BJ (cell line): ENCODE measurements at regions not wholly inside any gene's neighbourhood (a gene's known extent, or its start where the extent isn't known, plus 50 kb on each side); places are given as distances from the start of the nearest gene placed in this dataset.

Experiments
- CTCF ChIA-PET: fragments of 350-600 bp; formaldehyde crosslinking; extraction: SDS; loops from one replicate; lab custom pipeline; 2021; ENCODE audit warnings: antibody characterized with exemption, inconsistent platforms; lab: Yijun Ruan, JAX
- POLR2A ChIA-PET: fragments of 300-600 bp; sonication (Branson Sonifier 250); formaldehyde crosslinking; extraction: SDS; loops from one replicate; lab custom pipeline; 2021; ENCODE audit warnings: antibody characterized with exemption; lab: Charles Lee
- DNase-seq: peaks from one replicate; pipeline ENCODE4 v3.0.0-alpha.2; 2011; ENCODE audit warnings: low read depth
- H3K27me3 ChIP-seq: 2 replicates; pipeline ENCODE4 v1.6.0; 2011; ENCODE audit warnings: low read length; ENCODE audit not compliant: control insufficient read depth, insufficient read depth
- H3K36me3 ChIP-seq: 2 replicates; pipeline ENCODE4 v1.5.1; 2011; ENCODE audit warnings: low read length; ENCODE audit not compliant: control insufficient read depth, insufficient read depth
- H3K4me3 ChIP-seq: 2 replicates; pipeline ENCODE4 v1.5.1; 2011; ENCODE audit warnings: low read depth, mild to moderate bottlenecking, control low read depth, low read length
- TF ChIP-seq, protein P1 (sequence below): IDR thresholded peaks from 2 replicates; pipeline ENCODE4 v1.5.1; 2011; ENCODE audit warnings: low read depth, mild to moderate bottlenecking, control low read depth, inconsistent platforms, low read length, moderate library complexity; ENCODE audit not compliant: insufficient read depth

DNA sequence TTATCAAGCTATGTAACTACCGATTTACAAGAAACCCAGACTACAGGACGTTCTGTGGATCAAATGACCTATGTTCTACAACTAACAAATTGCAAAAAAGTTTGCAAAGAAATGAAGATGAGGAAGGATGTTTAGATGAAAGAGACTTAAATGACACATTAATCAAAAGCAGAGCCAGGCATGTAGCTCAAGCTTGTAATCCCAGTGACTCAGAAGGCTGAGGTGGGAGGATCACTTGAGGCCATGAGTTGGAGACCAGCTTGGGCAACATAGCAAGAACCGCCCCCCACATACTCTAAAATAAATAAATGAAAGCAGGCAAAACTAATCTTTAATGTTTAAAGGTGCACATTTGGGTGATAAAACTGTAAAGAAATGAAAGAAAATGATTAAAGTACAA is 331.9 kb downstream of the BTG1 start:
- no peaks in the 10 kb centered on the region for H3K27me3 ChIP-seq
- no peaks in the 10 kb centered on the region for H3K36me3 ChIP-seq
- DNase-seq: peak; percentile 1
- no peak overlapping the region for H3K4me3 ChIP-seq
- ChIA-PET CTCF (interaction anchor here (1.7 to 3.4 kb wide), 2 partner anchors 330 to 432 kb away, joined by 4 to 10 read pairs; no protein-coding TSS in a partner anchor), POLR2A (no interaction called here)
- TF ChIP-seq, protein P1, sequence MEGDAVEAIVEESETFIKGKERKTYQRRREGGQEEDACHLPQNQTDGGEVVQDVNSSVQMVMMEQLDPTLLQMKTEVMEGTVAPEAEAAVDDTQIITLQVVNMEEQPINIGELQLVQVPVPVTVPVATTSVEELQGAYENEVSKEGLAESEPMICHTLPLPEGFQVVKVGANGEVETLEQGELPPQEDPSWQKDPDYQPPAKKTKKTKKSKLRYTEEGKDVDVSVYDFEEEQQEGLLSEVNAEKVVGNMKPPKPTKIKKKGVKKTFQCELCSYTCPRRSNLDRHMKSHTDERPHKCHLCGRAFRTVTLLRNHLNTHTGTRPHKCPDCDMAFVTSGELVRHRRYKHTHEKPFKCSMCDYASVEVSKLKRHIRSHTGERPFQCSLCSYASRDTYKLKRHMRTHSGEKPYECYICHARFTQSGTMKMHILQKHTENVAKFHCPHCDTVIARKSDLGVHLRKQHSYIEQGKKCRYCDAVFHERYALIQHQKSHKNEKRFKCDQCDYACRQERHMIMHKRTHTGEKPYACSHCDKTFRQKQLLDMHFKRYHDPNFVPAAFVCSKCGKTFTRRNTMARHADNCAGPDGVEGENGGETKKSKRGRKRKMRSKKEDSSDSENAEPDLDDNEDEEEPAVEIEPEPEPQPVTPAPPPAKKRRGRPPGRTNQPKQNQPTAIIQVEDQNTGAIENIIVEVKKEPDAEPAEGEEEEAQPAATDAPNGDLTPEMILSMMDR: no peak

- no peaks in the 10 kb centered on the region for H3K27me3 ChIP-seq
- H3K4me3 ChIP-seq: no peak overlapping the region
- no peaks in the 10 kb centered on the region for H3K36me3 ChIP-seq
- DNase-seq: peak; percentile 1
- ChIA-PET CTCF (interaction anchor here (0.6 to 3.4 kb wide), 49 partner anchors 9 to 840 kb away, joined by 3 to 33 read pairs (median 3); partner anchors contain the start of gene BTG1), POLR2A (interaction anchor here (1.2 kb wide), 1 partner anchor 334 kb away, joined by 5 read pairs; the partner anchor contains the start of gene BTG1)
- TF ChIP-seq, protein P1: peak; percentile 79
Observed at GRCh38 chr12:91811481-91812287, 334.0 kb downstream of the BTG1 start.

- no peak overlapping the region for H3K4me3 ChIP-seq
- ChIA-PET CTCF (interaction anchor here (0.6 to 3.4 kb wide), 42 partner anchors 10 to 841 kb away, joined by 3 to 33 read pairs (median 3); partner anchors contain the start of gene BTG1), POLR2A (interaction anchor here (1.2 kb wide), 1 partner anchor 335 kb away, joined by 5 read pairs; the partner anchor contains the start of gene BTG1)
- H3K36me3 ChIP-seq: no peaks in the 10 kb centered on the region
- H3K27me3 ChIP-seq: no peaks in the 10 kb centered on the region
- no peak for DNase-seq
- TF ChIP-seq, protein P1: no peak
Observed at GRCh38 chr12:91810531-91811451, 334.9 kb downstream of the BTG1 start.

- H3K4me3 ChIP-seq: no peak overlapping the region
- H3K36me3 ChIP-seq: no peaks in the 10 kb centered on the region
- POLR2A ChIA-PET: no interaction called here
- no peaks in the 10 kb centered on the region for H3K27me3 ChIP-seq
- TF ChIP-seq, protein P1: no peak
- CTCF ChIA-PET: interaction anchor here (1.4 to 2.7 kb wide), 4 partner anchors 9 to 841 kb away, joined by 3 to 15 read pairs (median 8); no protein-coding TSS in a partner anchor
- DNase-seq: no peak
Observed at GRCh38 chr12:91810077-91810476, 335.6 kb downstream of the BTG1 start.
